ENCODE measurements at regions not wholly inside any gene's neighbourhood (a gene's known extent, or its start where the extent isn't known, plus 50 kb on each side); places are given as distances from the start of the nearest gene placed in this dataset.
"Not testable (repeated sequence)": the region's sequence is repeated elsewhere in the genome, so short reads cannot be mapped to it uniquely, and the experiment has no call there.

- H3K4me3 ChIP-seq (replicated peaks in 1 of 2; ENCODE audit: low read depth in 2 of 2, low read length in 2 of 2) = no peak overlapping the region
- TF ChIP-seq CTCF (IDR thresholded peaks at IDR 0.05; ENCODE audit: low read depth, low read length) = no peak
- DNase-seq (ENCODE audit: low read depth in 2 of 2) = no peak
Measured at GRCh38 chr4:3898098-3898497, 131.9 kb downstream of the ADRA2C start.

GRCh38 chr4:3898928-3899327 is 132.7 kb downstream of the ADRA2C start:
- not testable (repeated sequence) for DNase-seq (ENCODE audit: low read depth in 2 of 2); H3K4me3 ChIP-seq (replicated peaks in 1 of 2; ENCODE audit: low read depth in 2 of 2, low read length in 2 of 2)

GRCh38 chr4:3904264-3904955 is 138.2 kb downstream of the ADRA2C start:
- H3K4me3 ChIP-seq (replicated peaks in 1 of 2; ENCODE audit: low read depth in 2 of 2, low read length in 2 of 2) = not testable (repeated sequence)
- DNase-seq (ENCODE audit: low read depth in 2 of 2) = peak; percentile 22 to 49

GRCh38 chr4:3909616-3910015 is 143.4 kb downstream of the ADRA2C start:
- DNase-seq (ENCODE audit: low read depth in 2 of 2); H3K4me3 ChIP-seq (replicated peaks in 1 of 2; ENCODE audit: low read depth in 2 of 2, low read length in 2 of 2): not testable (repeated sequence)

GRCh38 chr4:3910161-3910950 is 144.2 kb downstream of the ADRA2C start:
- not testable (repeated sequence) for H3K4me3 ChIP-seq (replicated peaks in 1 of 2; ENCODE audit: low read depth in 2 of 2, low read length in 2 of 2); DNase-seq (ENCODE audit: low read depth in 2 of 2)

GRCh38 chr4:3911252-3911856 is 145.2 kb downstream of the ADRA2C start:
- no peak for DNase-seq (ENCODE audit: low read depth in 2 of 2)
- TF ChIP-seq CTCF (IDR thresholded peaks at IDR 0.05; ENCODE audit: low read depth, low read length) = no peak
- no peak overlapping the region for H3K4me3 ChIP-seq (replicated peaks in 1 of 2; ENCODE audit: low read depth in 2 of 2, low read length in 2 of 2)

- DNase-seq (ENCODE audit: low read depth in 2 of 2); H3K4me3 ChIP-seq (replicated peaks in 1 of 2; ENCODE audit: low read depth in 2 of 2, low read length in 2 of 2): not testable (repeated sequence)
Measured at GRCh38 chr4:3914511-3914910, 148.3 kb downstream of the ADRA2C start.

GRCh38 chr4:3919509-3919908 is 153.3 kb downstream of the ADRA2C start:
- H3K4me3 ChIP-seq (replicated peaks in 1 of 2; ENCODE audit: low read depth in 2 of 2, low read length in 2 of 2) = not testable (repeated sequence)

GRCh38 chr4:3921902-3922301 is 155.7 kb downstream of the ADRA2C start:
- not testable (repeated sequence) for DNase-seq (ENCODE audit: low read depth in 2 of 2); H3K4me3 ChIP-seq (replicated peaks in 1 of 2; ENCODE audit: low read depth in 2 of 2, low read length in 2 of 2)

More at GRCh38 chr4:3919509-3919908, 153.3 kb downstream of the ADRA2C start:
- DNase-seq (ENCODE audit: low read depth in 2 of 2) = not testable (repeated sequence)

GRCh38 chr4:3925841-3926240 is 159.7 kb downstream of the ADRA2C start:
- not testable (repeated sequence) for H3K4me3 ChIP-seq (replicated peaks in 1 of 2; ENCODE audit: low read depth in 2 of 2, low read length in 2 of 2); DNase-seq (ENCODE audit: low read depth in 2 of 2)

GRCh38 chr4:3926271-3926670 is 160.1 kb downstream of the ADRA2C start:
- not testable (repeated sequence) for DNase-seq (ENCODE audit: low read depth in 2 of 2); H3K4me3 ChIP-seq (replicated peaks in 1 of 2; ENCODE audit: low read depth in 2 of 2, low read length in 2 of 2)

- not testable (repeated sequence) for H3K4me3 ChIP-seq (replicated peaks in 1 of 2; ENCODE audit: low read depth in 2 of 2, low read length in 2 of 2); DNase-seq (ENCODE audit: low read depth in 2 of 2)
Measured at GRCh38 chr4:3926969-3927755, 161.0 kb downstream of the ADRA2C start.

- DNase-seq (ENCODE audit: low read depth in 2 of 2) = peak in 1 of 2 donors; percentile 32
- H3K4me3 ChIP-seq (replicated peaks in 1 of 2; ENCODE audit: low read depth in 2 of 2, low read length in 2 of 2) = not testable (repeated sequence)
Measured at GRCh38 chr4:3929431-3929830, 163.2 kb downstream of the ADRA2C start.

- H3K4me3 ChIP-seq (replicated peaks in 1 of 2; ENCODE audit: low read depth in 2 of 2, low read length in 2 of 2); DNase-seq (ENCODE audit: low read depth in 2 of 2): not testable (repeated sequence)
Measured at GRCh38 chr4:3932734-3933133, 166.5 kb downstream of the ADRA2C start.

- not testable (repeated sequence) for H3K4me3 ChIP-seq (replicated peaks in 1 of 2; ENCODE audit: low read depth in 2 of 2, low read length in 2 of 2)
Measured at GRCh38 chr4:3935406-3935805, 169.2 kb downstream of the ADRA2C start.

More at GRCh38 chr4:3935406-3935805, 169.2 kb downstream of the ADRA2C start:
- DNase-seq (ENCODE audit: low read depth in 2 of 2) = not testable (repeated sequence)
